ENCODE measurements at regions not wholly inside any gene's neighbourhood (a gene's known extent, or its start where the extent isn't known, plus 50 kb on each side); places are given as distances from the start of the nearest gene placed in this dataset.
A peak's percentile ranks its signal among the peaks of the same experiment; 100 is the strongest.
"Not testable (repeated sequence)": the region's sequence is repeated elsewhere in the genome, so short reads cannot be mapped to it uniquely, and the experiment has no call there.

DNA sequence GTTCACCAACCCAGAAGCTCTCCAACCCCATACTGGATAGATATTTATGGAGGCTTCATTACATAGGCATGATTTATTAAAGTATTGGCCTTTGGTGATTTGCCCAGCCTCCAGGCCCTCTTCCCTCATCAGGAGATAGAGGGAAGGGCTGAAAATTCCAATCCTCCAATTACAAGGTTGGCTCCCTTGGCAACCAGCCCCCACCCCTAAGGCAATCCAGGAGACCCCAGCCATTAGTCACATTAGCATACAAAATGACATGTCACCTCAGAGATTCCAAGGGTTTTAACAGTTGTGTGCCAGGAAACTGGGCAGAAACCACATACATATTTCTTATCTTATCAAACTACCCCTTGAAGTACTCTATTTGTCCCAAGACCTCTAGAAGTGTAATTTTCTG lies 210.0 kb downstream of the HINT1 start:
- DNase-seq (ENCODE audit: low read depth) = no peak

DNA sequence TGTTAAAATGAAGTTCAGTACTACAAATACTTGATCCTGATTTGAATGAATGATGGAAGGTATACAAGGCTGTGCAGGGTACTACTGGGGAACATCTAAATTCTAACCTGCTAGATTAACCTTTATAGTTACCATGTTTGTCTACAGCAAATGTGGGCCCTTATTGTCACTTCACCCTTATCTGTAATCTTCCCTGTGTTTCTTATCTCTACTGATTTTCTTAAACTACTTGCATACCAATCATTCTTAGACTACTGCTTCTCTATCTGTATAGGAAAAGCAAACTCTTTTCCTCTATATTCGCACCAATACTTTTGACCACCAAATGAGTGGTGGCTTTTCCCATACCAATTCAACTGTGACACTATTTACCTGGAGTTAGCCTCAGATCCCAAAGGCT lies 210.7 kb downstream of the HINT1 start:
- DNase-seq (ENCODE audit: low read depth) = no peak

DNA sequence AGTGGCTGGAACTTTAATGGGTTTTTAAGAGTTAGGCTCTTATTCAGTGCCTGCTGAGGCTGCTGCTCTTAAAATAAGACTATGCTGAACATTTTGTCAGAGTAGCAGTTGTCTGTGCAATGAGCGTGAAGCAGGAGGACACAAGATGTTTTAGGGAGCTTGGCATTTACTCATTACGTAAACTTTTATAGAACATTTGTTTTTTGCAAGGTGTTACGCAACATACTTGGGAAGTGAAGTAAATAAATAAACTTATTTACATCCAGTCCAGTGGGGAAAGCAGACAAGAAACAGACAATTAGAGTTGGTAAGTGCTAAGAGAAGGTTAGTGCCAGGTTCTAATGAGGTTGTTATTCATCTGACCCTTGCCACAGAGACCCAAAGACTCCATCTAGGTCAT lies 226.0 kb downstream of the HINT1 start:
- peak; percentile 34 for DNase-seq (ENCODE audit: low read depth)

DNA sequence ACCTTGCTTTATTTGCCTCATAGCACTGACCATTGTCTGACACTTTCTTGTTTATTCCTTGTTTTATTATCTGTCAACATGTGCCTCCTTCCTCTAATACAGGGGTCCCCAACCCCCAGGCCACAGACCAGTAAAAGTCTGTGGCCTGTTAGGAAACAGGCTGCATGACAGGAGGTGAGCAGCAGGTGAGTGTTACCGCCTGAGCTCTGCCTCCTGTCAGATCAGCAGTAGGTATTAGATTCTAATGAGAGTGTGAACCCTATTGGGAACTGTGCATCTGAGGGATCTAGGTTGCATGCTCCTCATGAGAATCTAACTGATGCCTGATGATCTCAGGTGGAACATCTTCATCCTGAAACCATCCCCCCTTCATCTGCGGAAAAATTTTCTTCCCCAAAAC lies 228.0 kb downstream of the HINT1 start:
- DNase-seq (ENCODE audit: low read depth) = no peak

DNA sequence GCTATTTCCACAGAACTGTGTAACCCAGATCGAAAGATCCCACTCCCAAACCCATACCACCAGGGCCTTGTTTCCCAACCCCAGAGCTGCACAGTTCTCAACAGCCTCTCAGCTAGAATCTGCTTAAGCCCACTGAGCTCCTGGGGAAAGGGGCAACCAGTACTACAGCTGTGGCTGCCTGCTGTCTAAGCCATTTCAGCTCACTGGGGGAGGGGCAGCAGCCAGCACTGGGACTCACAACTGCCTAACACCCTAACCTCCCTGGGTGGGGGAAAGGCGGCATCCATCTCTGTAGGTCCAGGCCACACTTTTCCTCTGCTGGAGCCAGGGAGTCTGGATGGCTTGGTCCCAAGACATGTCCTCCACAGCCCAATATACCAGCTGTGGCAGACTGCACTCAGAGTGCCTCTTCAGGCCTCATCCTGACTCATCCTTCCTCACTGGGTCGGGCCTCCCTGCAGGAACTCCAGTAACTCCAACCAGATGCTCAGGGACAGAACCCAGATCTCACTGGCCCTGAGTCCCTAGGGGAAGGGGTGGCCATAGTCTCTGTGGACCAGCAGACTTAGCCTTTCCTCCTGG lies 241.4 kb downstream of the HINT1 start:
- no peak for DNase-seq (ENCODE audit: low read depth)

DNA sequence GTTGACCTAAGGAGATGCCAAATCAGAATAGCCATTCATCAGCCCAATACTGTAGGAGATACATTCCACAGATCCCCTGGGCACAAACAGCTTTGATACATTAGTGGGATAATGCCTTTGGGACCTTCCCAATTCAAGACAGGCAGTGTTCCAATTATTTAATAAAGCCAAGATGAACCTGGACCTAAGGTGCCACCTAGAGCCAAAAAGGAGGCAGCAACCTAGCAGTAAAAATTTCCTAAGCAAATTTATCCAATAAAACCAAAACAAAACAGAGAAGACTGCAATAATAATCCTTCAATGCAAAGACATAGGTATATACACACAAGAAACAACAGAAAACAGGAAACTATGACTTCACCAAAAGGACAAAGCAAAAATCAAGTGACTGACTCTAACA lies 253.0 kb downstream of the HINT1 start:
- peak; percentile 7 for DNase-seq (ENCODE audit: low read depth)

DNA sequence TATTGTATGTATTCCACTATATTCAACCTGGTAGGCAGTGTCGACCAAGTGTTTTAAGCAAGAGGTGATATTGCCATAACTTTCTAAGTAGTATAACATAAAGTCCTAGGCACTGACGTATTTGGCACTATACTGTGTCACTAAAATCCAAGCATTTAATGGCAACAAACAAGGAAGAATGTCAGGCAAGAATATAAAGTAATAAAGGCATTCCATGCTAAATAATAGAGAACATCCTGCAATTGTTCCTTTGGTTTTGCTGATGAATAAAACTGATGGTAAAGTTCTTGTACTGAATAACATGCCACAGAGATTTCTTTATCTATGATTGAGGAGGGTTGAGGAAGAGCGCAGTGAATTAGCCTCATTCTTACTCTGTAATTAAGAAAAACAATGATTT lies 256.9 kb downstream of the HINT1 start:
- no peak for DNase-seq (ENCODE audit: low read depth)

DNA sequence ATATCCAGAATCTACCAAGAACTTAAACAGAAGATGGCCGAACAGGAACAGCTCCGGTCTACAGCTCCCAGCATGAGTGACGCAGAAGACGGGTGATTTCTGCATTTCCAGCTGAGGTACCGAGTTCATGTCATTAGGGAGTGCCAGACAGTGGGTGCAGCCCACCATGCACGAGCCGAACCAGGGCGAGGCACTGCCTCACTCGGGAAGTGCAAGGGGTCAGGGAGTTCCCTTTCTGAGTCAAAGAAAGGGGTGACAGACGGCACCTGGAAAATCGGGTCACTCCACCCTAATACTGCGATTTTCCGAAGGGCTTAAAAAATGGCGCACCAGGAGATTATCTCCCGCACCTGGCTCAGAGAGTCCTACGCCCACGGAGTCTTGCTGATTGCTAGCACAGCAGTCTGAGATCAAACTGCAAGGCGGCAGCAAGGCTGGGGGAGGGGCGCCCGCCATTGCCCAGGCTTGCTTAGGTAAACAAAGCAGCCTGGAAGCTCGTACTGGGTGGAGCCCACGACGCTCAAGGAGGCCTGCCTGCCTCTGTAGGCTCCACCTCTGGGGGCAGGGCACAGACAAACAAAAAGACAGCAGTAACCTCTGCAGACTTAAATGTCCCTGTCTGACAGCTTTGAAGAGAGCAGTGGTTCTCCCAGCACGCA lies 267.4 kb downstream of the HINT1 start:
- not testable (repeated sequence) for DNase-seq (ENCODE audit: low read depth)

DNA sequence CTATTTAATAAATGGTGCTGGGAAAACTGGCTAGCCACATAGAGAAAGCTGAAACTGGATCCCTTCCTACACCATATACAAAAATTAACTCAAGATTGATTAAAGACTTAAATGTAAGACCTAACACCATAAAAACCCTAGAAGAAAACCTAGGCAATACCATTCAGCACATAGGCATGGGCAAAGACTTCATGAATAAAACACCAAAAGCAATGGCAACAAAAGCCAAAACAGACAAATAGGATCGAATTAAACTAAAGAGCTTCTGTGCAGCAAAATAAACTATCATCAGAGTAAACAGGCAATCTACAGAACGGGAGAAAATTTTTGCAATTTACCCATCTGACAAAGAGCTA lies 267.9 kb downstream of the HINT1 start:
- DNase-seq (ENCODE audit: low read depth) = not testable (repeated sequence)

DNA sequence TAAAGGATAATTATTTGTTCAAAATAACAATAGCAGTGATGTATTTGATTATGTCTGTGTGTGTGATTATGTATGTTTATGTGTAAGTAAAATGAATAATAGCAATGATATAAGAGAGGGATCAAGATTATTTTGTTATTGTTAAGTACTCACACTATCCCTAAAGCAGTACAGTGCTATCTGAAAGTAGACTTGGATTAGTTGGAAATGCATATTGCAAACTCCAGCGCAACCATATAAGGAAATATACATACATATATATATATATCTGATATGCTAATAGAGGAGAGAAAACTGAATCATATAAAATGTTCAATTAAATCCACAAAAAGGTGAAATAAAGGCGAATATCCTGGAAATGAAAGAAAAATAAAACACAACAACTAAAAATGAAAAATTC lies 268.4 kb downstream of the HINT1 start:
- DNase-seq (ENCODE audit: low read depth) = no peak

DNA sequence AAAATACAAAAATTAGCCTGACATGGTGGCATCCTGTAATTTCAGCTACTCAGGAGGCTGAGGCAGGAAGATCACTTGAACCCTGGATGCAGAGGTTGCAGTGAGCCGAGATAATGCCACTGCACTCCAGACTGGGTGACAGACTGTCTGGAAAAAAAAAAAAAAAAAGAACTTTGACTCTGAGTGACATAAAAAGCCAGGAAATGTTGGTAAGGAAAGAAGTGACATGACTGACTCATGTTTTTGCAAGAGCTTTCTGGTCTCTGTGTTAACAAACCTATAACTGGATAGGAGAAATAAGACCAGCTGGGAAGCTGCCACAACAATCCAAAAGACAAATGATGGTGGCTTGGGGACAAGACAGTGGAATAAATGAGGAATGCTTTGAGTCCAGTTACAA lies 272.1 kb downstream of the HINT1 start:
- no peak for DNase-seq (ENCODE audit: low read depth)

DNA sequence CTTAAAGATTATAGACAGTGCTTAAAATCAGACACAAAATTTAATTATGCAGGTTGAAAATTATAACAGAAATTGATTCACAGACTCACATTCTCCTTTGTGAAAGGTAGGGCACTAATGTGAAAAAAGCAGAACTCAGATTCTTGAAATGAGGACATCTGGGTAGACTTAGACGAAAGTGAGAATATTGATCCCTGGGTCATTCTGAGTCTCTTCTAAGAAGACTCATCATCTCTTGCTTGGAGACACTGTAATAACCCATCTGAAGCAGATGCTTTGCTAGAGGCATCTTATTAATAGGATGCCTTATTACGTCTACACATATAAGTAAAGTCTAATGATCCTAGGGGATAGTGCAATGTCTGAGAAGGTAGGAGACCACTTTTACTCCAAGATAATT lies 274.4 kb downstream of the HINT1 start:
- DNase-seq (ENCODE audit: low read depth) = no peak

DNA sequence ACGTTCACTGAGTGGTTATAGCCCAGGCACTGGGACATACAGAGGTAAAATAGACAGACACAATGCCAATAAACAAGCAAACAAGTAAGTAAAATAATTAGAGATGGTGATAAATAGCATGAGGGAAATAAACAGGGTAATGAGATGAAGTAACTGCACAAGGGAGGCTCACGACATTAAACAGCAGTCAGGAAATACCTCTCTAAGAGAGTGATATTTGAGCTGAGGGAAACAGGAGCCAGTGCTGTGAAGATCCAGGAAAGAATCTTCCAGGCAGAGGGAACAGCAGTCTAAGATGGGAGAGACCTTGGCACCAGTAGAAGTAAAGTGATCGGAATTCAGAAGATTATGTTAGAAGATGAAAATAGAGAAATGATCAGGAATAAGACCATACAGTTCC lies 279.4 kb downstream of the HINT1 start:
- no peak for DNase-seq (ENCODE audit: low read depth)

DNA sequence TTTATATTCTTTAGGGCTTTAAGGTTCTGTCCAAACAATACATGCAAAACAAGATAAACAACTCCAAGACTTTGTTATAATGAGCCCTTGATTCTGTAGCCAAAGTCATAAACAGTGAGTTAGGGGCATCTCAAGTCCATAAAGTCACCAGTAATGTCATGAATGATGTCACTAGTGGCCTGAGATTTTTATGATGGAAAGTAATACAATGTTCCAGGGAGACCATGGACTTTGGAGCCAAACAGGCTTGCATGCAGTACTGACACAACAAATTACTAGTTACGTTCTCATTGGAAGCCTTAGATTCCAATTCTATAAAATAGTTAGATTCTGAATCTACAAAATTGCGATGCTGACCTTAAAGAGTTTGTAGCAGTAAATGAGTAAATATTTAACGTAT lies 280.0 kb downstream of the HINT1 start:
- DNase-seq (ENCODE audit: low read depth) = no peak

DNA sequence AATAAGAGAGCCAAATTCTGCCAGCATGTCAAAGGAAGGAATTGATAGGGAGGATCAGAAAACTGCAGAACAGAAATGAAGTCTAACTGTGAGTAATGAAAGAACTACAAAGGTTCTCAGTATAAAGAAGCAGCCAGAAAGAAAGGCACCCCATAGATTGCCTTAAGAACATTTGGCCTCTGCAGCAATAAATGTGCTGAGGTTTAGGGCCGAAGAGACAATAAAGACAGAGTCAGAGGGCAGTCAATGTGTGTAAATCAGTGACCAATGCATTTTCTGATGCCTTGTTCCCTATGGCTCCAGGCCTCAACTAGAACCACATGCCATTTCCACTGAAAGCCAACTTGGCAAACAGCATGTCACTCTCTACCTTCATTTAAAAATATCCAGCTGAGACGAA lies 281.0 kb downstream of the HINT1 start:
- DNase-seq (ENCODE audit: low read depth) = no peak

DNA sequence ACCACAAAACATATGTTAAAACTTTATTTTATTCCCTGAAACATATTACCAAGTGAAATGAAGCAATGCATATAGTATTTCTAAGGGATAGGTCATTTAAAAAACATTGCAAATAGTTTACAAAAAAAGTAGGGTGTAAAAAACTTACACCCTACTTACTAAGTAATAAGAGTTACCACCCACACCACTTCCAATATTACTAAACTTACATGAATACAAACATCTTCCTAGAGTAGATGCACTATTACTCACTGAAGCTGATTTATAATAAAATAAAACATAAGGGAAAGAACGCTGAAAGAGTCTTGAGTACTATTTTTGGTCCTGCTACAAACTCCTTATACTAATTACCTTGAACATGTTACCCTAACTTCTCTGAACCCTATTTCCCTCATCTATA lies 289.4 kb downstream of the HINT1 start:
- no peak for DNase-seq (ENCODE audit: low read depth)

DNA sequence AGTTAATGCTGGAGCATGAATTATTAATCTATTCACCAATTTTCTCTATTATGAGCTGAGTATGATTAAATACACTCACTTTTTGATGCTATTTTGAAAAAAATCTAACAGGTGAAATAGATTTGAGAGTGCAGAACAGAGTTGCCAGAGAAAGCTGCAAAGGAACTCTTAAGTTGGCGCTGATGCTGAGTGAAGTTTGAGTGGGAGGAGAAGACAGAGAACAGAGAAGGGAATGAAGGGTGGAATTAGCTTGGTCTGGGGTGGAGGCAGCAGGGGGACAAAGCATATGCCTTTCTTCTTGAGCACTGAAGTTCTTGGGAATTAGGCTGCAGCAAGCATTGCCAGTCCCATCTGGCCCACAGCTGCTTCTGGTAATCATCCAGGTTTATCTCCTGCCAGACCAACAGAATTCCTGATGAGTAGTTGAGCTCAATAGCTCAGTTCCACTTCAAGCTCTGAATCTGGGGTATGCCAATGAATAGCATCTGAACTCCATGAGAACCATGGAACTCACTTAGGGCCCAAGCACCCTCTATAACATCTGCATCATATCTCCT lies 290.1 kb downstream of the HINT1 start:
- DNase-seq (ENCODE audit: low read depth) = peak; percentile 63

DNA sequence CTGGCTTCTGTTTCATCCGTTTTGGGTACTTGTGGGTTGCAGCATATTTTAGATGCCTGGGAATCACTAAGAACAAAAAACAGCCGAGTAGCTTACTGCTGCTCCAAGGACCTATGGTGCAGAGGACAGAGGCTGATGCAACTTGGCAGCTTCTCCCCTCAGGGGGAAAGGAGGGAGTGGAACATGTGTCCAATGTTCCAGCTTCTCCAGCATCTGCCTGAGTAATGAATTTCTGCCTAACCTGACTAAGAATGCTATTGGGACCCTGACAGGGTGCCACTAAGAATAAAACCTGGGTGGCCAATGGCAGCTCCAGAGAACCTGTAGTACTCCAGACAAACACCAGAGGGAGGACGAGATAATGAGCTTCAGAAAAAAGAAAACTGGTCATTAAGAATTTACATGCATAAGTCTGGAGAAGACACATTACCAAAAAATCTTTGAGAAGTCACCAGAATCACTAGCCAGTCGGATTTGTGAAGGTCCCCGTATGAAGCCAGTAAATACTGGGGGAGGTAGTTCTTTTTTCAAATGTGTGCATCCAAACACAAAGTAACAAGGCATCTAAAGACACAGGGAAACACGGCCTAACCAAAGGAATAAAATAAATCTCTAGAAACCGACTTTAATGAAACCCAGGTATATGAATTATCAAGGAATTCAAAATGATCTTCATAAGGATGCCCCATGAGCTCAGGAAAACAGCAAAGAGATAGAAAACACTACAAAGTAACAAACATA lies 293.5 kb downstream of the HINT1 start:
- DNase-seq (ENCODE audit: low read depth) = peak; percentile 86

DNA sequence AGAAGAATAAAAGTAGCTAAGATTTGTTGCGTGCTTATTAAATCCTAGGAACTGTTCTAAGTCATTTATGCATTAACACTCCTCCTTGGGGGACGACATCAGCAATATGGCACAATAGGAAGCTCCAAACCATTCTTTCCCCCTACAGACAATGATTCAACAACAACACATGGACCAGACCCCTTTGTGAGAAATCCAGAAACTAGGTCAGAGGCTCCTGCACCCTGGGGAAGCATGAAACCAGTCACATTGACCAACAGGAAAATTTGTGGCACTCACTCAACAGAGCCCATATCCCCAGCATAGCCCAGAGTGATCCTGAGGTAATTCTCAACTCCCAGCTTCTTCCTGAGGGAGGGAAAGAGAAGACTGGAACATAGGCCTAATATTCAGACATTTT lies 294.4 kb downstream of the HINT1 start:
- DNase-seq (ENCODE audit: low read depth) = peak; percentile 16

DNA sequence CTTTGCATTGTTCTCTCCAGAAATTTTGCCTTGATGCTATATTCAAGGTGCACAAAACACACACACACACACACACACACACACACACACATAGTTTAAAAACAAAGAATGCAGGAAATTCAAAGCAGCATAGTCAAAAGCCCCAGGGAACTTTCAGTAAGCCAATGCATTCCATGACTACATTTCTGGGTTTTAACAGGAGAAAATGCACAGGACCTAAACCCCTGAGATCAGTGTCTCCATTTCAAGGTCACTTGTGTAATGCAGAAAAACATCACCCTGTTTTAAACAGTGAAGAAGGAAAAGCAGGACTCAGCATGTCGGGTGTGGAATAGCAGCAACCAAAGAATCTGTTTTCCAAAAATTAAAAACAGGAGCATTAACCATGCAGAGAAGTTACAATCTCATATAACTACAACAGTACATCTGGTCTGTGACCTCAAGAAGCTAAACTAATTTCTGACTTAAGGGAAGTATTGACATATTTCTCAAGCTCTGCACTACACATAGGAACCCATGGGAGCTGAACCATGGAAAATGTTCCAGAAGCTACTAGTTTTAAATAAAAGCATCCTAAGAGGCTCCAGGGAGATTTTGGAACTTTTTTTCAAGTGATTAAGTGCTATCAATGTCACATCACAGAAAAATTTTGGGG lies 296.7 kb downstream of the HINT1 start:
- DNase-seq (ENCODE audit: low read depth) = peak; percentile 84

DNA sequence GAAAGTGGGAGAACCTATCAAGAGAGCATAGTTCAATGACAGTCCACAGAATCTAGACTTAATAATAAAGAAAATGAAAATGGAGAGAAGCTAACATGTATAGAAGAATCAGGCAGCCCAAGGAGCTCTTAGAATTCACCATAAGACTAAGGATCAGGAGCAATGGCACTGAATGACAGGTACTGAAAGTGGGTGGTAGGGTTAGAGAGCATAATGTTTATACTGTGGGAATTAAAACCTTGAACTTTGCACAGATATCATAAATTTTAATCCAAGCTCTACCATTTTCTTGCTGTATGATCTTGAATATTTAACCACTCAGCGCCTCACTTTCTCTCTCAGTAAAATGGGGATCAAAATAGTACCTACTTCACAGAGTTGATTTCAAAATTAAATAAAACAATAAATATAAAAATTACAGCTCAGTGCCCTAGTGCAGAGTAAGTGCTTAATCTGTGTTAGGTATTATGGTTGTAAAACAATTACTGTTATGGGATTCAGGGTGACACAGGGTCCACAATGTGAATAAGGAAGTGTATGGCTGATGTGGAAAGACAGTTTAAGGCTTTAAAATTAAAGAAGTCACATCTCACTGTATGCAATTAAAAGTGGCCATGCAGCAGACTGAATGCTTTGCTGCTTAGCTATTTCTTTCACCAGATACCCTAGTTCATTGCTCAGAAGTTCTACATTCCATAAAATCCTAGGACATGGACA lies 319.8 kb downstream of the HINT1 start:
- no peak for DNase-seq (ENCODE audit: low read depth)

Measured in fibroblast of gingiva (primary cell).